Lower leg skin (tissue), 3 donors: ENCODE measurements at regions not wholly inside any gene's neighbourhood (a gene's known extent, or its start where the extent isn't known, plus 50 kb on each side); places are given as distances from the start of the nearest gene placed in this dataset.

Experiments used
- CTCF ChIP-seq, 3 donors: fragments of 450-650 bp; IDR thresholded peaks; one replicate each; pipeline ENCODE4 v1.5.1; 2016; ENCODE audit warnings: antibody characterized with exemption in 3 of 3, mild to moderate bottlenecking in 3 of 3, moderate library complexity in 2 of 3
- POLR2A ChIP-seq, 2 donors: fragments of 450-650 bp; IDR thresholded peaks; one replicate each; pipeline ENCODE4 v1.6.1; 2016 to 2017; ENCODE audit warnings: antibody characterized with exemption in 2 of 2, mild to moderate bottlenecking in 1 of 2, moderate library complexity in 1 of 2

GRCh38 chr11:26842478-26843282, 120.8 kb upstream of the SLC5A12 start:
- TF ChIP-seq CTCF (IDR thresholded peaks at IDR 0.05) (no peak), POLR2A (IDR thresholded peaks at IDR 0.05) (no peak)
